HG02610 (cell line): ENCODE measurements at regions not wholly inside any gene's neighbourhood (a gene's known extent, or its start where the extent isn't known, plus 50 kb on each side); places are given as distances from the start of the nearest gene placed in this dataset.
A peak's percentile ranks its signal among the peaks of the same experiment; 100 is the strongest.
"Not testable (repeated sequence)": the region's sequence is repeated elsewhere in the genome, so short reads cannot be mapped to it uniquely, and the experiment has no call there.

Source experiments
- ATAC-seq: cut with Tn5 transposase; IDR thresholded peaks from one replicate; pipeline ENCODE4 v1.9.1; 2021; ENCODE audit warnings: mild to moderate bottlenecking, moderate library complexity; ENCODE audit not compliant: unreplicated experiment

DNA sequence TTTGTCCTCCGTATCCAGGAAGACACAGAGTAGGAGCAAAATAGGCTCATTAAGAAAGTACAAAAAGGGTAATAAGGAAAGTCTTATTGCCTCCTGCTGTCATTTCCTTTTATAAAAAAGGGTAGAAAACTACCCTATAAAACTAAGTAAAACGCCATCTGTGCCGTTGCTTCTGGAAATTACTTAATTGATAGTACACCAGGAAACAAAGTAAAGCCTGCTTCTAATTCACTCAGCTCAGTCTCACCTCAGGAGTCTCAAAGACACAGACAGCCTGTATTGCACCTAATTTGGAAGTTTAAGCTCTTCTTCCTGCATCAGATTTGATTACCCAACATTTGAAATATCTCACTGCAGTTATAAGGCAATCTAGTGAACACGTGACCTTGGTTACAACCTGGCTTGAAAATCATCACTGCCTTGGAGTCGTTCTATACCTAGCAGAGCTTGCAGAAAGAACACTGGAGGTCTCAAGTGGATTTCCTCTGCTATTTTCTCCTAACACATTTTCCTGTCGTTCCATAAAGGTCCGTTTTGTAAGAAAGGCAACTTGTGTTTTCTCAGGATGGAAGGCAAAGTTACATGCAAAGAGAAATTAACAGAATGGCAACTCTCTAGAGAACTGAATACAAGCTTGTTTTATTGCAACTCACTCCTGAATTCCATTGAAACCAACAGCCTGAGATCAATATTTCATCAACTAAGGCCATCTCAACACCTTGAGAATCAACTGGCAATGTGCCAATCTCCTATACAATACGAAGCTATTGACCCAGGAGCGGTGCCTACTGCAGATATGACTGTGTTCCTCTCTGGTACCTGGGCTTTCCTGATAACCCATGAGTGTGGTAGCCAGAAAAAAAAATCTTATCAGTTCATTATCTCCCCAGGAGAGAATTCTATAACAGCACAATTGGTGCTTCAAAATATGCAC is 203.3 kb upstream of the LMCD1 start:
- no peak for ATAC-seq

DNA sequence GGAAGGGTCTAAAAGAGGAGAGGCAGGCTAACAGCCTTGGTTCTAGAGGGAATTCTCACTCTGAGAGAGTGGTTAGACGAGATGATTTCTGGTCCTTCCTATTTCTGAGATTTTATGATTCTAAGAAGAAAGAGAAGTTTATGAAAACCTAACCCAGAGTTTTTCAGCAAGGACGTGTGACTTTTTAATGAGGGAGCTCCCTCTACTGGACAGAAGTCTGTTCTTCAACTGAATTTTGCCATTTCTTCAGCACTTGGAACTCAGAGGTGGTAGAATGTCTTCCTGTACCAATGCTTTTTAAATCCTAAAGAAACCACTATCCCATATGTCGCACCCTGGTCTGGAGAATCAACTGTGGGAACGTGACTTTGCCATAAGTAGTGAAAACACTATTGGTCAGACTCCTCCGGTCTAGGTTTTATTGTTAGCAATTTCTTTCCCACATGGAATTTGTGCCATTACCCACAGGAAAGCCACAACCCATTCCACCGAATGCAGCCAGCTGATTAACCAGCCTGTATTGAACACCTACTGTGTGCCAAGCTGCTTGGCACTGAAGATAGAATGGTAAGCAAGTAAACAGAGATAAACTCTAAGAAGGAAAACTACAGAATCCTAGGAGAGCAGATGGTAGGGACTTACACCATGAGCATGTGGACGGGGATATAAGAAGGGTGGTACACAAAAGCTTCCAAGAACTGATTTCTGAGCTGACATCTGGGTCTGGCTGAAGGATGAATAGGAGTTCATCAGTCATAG is 199.5 kb upstream of the LMCD1 start:
- peak; percentile 58 for ATAC-seq

DNA sequence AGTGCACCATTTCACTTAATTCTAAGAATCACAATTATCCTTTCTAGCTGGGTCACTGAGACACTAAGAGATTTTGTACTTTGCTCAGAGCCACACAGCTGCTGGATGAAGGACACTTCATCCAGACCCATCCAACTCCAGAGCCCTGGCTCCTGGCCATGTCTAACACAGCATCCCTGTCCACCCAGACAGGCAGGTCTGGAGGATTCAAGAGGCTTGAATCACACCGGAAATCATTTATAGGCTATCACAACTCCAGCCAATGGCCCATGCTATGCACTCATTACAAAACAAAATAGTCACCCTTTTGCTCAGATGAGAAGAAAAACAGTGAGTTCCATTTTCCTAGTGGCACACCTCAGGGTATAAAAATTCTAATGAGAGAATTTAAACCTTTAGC is 198.2 kb upstream of the LMCD1 start:
- ATAC-seq, result no peak

DNA sequence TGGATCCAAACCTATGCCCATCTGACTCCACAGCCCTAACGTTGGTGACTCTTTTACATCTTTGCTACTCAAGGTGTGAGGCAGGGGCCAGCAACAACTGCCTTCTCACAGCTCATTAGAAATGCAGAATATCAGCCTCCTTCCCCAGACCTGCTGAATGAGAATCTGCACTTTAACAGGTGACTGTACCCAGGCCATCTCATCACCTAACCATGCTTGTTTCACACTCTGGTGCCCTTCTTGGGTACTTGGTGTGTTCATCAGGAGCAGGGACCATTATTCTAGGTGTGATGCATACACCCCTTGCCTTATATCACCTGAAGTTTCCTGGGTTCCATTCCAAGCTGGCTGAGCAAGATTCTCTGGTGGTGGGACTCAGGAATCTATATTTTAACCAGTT is 196.3 kb upstream of the LMCD1 start:
- no peak for ATAC-seq

DNA sequence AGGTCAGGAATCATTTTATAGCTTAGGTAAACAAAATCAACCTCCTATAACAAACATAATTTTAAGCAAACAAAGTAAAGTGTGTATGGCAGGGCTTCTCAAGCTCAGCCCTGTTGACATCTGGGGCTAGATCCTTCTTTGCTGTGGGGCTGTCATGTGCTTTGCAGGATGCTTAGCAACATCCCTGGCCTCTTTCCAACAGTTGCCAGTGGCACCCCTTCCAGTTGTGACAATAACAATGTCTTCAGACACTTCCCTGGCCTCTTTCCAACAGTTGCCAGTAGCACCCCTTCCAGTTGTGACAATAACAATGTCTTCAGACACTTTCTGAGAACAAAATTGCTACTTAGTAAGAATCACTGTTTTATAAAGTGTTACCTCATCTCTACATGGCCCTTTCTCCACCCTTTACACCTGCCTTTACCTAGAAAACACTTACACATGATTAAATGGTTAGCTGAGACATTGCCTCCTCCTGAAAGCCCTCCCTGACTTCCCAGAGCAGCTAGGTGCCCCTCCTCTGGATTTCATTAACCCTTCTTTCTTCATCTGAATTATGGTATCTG is 194.0 kb upstream of the LMCD1 start:
- no peak for ATAC-seq

DNA sequence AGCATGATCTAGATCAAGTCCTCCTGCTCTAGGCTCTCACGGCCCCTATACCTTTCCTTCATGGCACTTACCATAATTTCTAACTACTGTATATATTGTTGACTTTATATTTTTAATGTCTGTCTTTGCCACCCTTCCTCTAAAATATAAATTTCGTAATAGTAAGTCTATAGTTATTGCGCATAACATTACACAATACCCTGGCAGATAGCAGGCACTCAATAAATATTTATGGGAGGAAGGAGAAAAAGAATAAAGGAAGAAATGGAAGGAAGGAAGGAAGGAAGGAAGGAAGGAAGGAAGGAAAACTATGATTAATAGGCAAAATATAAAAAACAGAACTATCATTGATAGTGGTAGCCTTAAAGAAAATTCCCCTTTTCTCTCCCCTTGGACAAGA is 190.3 kb upstream of the LMCD1 start:
- no peak for ATAC-seq

DNA sequence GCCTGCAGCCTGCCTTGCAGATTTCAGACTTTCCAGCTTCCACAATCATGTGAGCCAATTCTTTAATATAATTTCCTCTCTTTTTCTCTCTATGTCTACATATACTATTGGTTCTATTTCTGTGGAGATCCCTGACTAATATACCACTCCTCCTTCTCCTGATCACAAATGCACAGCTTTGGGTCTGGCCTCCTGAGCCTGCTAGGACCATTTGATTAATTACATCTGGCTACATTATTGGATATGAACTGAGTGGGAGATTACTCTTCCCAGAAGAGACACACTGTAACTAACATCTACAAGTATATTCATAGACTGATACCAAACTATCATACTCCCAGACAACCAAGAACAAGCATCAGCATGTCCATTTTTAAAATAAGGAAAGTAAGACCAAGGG is 188.9 kb upstream of the LMCD1 start:
- no peak for ATAC-seq

DNA sequence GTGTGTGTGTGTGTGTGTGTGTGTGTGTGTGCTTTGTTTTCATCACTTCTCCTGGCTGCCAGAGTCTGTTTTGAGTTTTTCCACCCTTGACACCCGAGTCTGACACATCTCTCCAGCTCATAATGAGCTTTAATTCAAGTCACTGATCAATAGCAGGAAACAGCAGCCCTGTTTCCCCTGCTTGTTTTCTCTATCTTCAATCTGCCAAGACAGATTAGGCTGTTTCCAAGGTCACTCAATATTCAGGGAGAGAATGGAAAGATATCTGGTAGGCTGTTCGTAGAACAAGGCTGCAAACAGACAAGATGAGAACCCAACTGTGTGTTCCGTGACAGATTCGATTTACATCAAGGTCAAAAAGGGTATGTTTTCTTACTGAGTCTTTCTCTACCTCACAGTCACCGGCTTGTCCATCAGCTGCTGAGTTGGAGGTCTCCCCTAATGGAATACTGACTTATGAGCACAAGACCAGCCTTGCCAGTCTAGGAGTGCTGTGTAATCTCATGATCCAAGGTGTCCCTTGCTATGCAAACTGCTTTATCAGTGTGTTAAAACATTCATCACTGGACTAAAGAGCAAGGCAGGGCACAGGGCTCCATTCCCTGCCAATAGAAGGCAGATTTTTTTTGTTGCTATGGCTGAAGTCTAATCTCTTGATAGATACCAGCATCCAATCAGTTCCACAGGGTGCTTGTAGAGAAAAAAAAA is 187.9 kb upstream of the LMCD1 start:
- no peak for ATAC-seq

DNA sequence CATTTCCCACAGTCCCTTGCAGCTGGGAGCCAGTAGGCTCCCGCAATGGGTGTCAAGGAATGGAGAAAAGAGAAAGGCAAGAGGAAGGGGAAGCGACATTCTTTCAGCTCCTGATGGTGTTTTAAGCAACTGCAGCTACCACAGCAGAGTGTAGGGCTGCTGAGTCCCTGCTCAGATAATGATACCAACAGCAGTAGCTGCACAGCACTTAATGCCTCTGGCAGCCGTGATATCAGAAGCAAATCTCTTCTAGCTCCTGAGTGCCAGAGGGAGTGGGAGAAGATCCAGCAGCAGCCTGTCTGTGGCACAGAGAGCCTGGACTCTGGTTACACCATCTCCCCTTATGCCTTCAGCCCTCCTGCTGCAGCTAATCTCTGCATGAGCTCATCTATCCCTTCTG is 186.1 kb upstream of the LMCD1 start:
- ATAC-seq, result not testable (repeated sequence)

DNA sequence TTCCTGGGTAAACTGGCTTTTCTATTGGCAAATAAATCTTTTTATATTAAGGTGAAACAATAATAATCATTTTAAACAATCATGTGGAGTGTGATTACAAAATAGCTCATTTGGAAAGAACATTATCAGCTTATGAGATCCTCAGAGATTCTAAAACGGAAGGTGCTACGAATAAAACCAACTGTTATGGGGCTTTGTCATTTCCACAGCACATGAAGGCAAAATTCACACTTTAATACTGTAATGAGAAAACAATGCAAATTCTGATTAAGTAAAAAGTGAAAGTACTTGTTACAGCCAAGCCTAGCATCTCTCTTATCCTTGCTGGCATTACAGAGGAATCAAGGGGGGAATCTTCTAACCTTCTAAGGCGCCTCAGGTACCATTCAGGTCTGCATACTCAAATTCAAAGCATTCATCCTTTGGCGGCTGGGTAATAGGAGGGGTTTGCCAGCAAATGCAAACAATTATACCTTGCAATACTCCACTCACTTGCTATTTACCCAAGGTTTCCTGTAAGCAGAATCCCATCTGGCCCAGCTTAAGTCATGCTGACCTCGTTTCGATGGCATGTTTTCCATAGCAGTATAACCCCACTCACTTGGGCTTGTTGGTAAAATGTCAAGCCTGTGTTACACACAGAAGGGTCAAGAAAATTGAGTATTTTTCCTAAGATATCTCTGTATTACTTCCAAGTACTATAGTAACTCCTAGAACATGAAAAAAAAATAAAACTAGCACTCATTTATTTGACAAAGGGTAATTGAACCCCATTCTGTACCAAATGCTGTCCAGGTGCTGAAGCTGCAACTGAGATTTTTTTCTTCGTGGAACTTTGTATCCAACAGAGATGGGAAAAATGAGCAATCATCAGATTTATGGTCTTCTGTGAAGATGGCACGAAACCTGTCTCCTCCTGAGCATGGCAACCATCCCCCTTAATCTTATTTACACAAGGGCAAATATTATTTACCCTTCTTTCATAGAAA is 183.7 kb upstream of the LMCD1 start:
- no peak for ATAC-seq

DNA sequence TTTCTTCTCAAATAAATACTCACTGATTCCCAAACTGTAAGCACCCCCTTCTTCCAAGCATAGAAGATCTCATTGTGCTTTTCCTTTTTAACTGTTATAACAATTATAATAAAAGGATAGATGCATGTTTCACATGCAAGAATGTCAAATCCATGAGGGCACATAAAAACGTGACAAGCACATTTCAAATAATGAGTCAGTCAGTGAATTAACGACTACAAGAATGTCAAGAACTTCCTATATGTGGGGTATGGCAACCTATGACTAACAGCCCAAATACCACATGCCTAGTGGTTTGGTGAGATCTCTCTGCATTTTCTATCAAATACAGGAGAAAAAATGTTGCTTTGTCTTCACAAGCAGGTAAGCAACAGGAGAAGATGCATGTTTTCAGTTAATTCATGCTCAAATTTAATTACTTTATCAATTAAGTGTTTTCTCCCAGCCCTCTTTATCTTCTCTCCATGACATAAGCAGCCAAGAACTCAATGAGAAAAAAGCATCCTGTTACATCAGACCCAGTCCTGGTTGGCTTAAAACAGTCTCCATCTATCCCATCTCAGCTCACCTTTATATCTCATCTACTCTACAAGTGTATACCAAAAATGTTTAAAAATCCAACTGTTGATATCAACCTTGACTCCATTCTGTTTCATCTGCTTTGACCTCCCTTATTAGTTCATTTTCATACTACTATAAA is 181.5 kb upstream of the LMCD1 start:
- no peak for ATAC-seq

DNA sequence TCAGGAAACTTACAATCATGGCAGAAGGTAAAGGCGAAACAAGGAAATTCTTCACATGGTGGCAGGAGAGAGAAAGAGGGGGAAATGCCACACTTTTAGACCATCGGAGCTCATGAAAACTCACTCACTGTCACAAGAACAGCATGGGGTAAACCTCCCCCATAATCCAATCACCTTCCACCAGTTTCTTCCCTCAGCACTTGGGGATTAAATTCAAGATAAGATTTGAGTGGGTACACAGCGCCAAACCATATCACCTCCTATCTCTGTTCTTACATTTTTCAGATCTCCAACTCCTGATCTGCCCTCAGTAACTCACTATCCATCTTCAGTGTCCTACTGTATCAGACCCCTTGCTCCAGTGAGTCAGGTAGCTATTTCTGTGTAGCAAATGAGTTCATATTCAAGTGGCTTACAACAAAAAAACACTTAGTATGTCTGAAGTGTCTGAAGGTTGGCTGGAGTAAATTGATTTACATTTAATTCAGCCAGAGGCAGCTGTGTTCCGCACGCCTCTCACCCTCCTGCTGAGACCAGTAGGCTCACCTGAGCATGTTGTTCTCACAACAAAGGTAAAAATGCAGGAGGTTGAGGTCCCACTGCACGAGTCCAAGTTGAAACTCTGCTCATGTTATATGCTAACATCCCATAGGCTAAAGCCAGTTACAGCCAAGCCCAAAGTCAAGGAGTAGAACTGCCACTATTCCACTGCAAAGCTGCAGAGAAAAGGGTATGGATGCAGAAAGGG is 180.7 kb upstream of the LMCD1 start:
- ATAC-seq, result no peak

DNA sequence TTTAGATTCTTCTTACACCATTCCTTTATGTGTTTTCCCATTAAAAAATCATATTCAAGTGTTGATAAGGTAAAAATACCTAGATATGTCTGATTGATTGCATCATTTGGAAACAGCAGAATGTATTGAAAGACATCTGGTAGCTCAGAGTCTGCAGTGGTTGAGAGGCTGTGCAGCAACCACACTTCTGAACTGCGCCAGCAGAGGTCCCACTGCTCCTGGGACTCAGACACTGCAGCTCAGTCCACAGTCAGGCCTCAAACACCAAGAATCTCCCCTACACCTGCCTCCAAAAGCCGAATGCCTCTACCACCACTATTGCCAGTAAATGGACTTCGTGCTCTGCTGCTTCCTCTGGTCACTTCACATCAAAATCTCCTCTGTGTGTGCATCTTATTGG is 176.9 kb upstream of the LMCD1 start:
- ATAC-seq, result no peak

DNA sequence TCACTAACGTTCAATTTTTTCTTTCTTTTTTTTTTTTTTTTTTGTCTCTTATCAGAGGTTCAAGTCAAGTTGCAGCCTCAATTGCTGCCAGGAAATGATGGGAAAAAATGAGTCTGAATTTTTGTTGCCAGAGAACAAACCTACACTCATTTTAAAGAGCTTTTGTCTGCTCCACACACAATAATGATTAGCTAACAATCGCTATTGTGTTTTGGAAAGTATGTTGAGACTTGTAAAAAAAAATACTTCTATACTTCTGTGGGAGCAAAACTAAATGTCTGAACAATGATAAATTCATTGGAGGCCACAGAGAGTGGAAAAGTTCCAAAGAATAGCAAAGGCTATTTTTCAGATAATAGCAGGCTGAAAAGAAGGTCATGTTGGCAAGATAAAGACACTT is 176.3 kb upstream of the LMCD1 start:
- ATAC-seq, result no peak

DNA sequence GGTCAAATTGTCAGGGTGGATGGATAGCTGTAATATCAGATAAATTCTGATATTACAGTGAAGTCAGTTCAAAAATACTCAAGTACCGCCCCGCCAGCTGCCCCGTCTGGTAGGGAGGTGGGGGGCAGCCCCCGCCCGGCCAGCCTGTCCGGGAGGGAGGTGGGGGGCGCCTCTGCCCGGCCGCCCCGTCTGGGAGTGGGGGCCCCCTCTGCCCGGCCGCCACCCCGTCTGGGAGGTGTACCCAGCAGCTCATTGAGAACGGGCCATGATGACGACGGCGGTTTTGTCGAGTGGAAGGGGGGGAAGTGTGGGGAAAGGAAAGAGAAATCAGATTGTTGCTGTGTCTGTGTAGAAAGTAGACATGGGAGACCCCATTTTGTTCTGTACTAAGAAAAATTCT is 175.8 kb upstream of the LMCD1 start:
- not testable (repeated sequence) for ATAC-seq

DNA sequence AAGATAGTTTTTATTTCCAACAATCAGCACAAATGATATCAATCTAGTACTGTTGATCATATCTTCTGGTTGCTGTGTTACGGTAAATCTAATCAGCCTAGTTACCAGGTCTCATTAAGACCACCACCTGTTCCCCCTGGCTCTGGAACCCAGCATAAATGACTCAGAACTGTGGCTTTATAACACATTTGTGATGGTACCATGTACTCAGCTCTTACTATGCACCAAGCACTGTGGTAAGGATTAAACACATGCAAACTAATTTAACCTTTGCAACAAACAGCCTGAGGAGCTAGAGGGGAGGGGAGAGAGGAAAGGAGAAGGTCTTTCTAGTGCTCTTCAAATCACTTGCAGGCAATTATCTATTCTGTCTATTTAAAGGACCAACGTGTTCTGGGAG is 173.9 kb upstream of the LMCD1 start:
- no peak for ATAC-seq

DNA sequence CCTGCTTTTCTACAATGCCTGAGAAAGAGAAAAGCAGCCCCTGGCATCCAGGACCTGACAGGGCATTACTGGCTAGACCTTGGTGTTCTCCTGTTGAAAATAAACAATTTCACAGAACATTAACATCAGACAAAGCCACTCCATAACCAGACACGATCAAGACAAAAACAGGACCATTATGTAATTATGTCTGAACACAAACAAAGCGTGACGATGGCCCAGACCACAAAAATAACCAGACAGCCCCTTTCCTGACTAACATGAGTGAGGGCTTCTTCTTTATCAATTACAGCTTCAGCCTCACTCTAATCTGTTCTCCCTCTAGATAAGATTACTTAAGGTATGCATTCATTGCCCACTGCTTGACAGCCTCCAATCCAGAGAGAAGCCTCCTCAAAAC is 172.7 kb upstream of the LMCD1 start:
- ATAC-seq, result no peak

DNA sequence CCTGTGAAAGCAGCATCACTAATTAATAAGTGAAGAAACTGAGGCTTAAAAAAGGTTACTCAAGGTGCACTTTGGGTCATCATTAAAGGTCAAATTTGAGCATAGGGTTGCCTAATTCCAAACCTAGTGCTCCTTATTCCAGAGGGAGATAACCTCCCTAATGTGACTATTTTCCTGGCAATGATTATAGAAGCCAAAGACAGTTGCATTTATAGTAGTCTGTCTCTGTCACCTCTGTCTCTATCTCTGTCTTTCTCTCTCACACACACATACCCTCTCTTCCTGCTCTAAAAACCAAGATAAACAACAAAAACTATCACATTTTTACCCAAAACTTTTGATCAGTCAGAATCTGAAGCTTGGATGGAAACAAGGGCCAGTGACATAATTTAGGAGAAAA is 172.0 kb upstream of the LMCD1 start:
- no peak for ATAC-seq

DNA sequence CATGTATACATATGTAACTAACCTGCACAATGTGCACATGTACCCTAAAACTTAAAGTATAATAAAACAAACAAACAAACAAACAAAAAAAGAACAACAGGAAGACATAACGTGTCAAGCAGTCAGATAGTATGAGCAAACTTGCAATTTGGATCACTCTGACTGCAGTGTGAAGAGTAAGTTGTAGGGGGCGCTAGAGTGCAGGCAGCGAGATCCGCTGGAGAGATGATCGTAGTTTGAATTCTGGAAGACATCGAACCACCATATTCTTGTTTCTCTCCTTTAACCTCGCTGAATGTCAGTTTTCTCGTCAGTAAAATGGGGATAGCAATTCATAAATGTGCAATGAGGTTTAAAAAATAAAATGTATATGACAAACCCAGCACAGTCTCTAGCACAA is 165.2 kb upstream of the LMCD1 start:
- ATAC-seq, result no peak
